Epithelial cell of proximal tubule (primary cell): ENCODE measurements at regions not wholly inside any gene's neighbourhood (a gene's known extent, or its start where the extent isn't known, plus 50 kb on each side); places are given as distances from the start of the nearest gene placed in this dataset.

Source experiments
- DNase-seq: peaks from one replicate; pipeline ENCODE4 v3.0.0-alpha.2; 2011; ENCODE audit warnings: low read depth
- H3K4me3 ChIP-seq: 2 replicates; pipeline ENCODE4 v1.5.1; 2011; ENCODE audit warnings: low read depth, mild to moderate bottlenecking, low read length
- TF ChIP-seq, protein P1 (sequence below): conservative IDR thresholded peaks from 2 replicates; pipeline ENCODE4 v1.5.1; 2012; ENCODE audit warnings: low read depth, mild to moderate bottlenecking, low read length

DNA sequence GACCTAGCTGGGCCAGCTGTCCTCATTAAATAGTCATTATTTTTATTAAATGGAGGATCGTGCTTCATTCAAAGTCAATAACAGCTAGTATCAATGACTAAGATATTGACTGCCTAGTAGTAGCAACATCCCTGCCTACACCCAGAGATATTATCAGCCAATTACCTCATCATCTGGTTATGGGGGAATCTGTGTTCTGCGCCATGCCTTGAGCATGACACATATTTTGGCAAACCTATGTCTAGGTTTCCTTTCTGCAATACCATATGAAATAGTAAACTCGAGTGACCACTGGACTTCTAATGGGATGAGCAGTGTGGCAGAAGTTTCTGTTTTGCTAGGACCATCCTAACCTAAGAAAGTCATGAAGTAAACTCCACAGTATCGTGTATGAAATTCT, 50.0 kb upstream of the AADAT start:
- no peak for DNase-seq
- no peak overlapping the region for H3K4me3 ChIP-seq
- TF ChIP-seq, protein P1, sequence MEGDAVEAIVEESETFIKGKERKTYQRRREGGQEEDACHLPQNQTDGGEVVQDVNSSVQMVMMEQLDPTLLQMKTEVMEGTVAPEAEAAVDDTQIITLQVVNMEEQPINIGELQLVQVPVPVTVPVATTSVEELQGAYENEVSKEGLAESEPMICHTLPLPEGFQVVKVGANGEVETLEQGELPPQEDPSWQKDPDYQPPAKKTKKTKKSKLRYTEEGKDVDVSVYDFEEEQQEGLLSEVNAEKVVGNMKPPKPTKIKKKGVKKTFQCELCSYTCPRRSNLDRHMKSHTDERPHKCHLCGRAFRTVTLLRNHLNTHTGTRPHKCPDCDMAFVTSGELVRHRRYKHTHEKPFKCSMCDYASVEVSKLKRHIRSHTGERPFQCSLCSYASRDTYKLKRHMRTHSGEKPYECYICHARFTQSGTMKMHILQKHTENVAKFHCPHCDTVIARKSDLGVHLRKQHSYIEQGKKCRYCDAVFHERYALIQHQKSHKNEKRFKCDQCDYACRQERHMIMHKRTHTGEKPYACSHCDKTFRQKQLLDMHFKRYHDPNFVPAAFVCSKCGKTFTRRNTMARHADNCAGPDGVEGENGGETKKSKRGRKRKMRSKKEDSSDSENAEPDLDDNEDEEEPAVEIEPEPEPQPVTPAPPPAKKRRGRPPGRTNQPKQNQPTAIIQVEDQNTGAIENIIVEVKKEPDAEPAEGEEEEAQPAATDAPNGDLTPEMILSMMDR, result no peak
